ENCODE measurements at regions not wholly inside any gene's neighbourhood (a gene's known extent, or its start where the extent isn't known, plus 50 kb on each side); places are given as distances from the start of the nearest gene placed in this dataset.

GRCh38 chr2:172279813-172280212 lies 147.6 kb upstream of the ITGA6 start:
- H3K4me1 ChIP-seq = no peaks in the 10 kb centered on the region
- Mint-ChIP-seq H3K4me1 (ENCODE audit: low read depth, unreplicated experiment) (no peaks in the 10 kb centered on the region), H3K36me3 (ENCODE audit: insufficient read depth, unreplicated experiment) (no peaks in the 10 kb centered on the region), H3K4me3 (ENCODE audit: unreplicated experiment) (no peak overlapping the region), H3K27ac (ENCODE audit: unreplicated experiment) (no peak overlapping the region), H3K27me3 (ENCODE audit: insufficient read depth, unreplicated experiment) (no peaks in the 10 kb centered on the region), H3K9me3 (ENCODE audit: unreplicated experiment) (no peaks in the 10 kb centered on the region)
- DNase-seq = no peak
- BruUV-seq (replicated peaks) = no TSS peak
- POLR2A ChIA-PET = no interaction called here
- no peaks in the 10 kb centered on the region for H3K36me3 ChIP-seq (ENCODE audit: control insufficient read depth, insufficient read depth, low read length)
- H3K4me3 ChIP-seq (ENCODE audit: low read depth, low read length) = no peak overlapping the region
- CTCF ChIA-PET = no interaction called here
- H3K27me3 ChIP-seq (replicated peaks; ENCODE audit: control insufficient read depth, insufficient read depth, low read length) = no peaks in the 10 kb centered on the region
- no peak for TF ChIP-seq CTCF (IDR thresholded peaks at IDR 0.05; ENCODE audit: insufficient read depth in 1 of 2, low read depth in 1 of 2, low read length in 1 of 2, severe bottlenecking in 1 of 2, unreplicated experiment in 1 of 2)
- H3K9me3 ChIP-seq = peaks cover 6% of the 10 kb centered on the region
- intact Hi-C loops (cut with micrococcal nuclease; ENCODE audit: unreplicated experiment) = loop anchor here (5.0 kb wide), 1 partner anchor 182 kb away; no protein-coding TSS in a partner anchor

GRCh38 chr2:172280571-172281361 lies 146.6 kb upstream of the ITGA6 start:
- intact Hi-C loops (cut with micrococcal nuclease; ENCODE audit: unreplicated experiment) = loop anchor here (5.0 kb wide), 1 partner anchor 182 kb away; no protein-coding TSS in a partner anchor
- Mint-ChIP-seq H3K27me3 (ENCODE audit: insufficient read depth, unreplicated experiment) (no peaks in the 10 kb centered on the region), H3K36me3 (ENCODE audit: insufficient read depth, unreplicated experiment) (no peaks in the 10 kb centered on the region), H3K27ac (ENCODE audit: unreplicated experiment) (no peak overlapping the region), H3K4me1 (ENCODE audit: low read depth, unreplicated experiment) (no peaks in the 10 kb centered on the region), H3K9me3 (ENCODE audit: unreplicated experiment) (no peaks in the 10 kb centered on the region), H3K4me3 (ENCODE audit: unreplicated experiment) (no peak overlapping the region)
- Histone ChIP-seq H3K27me3 (replicated peaks; ENCODE audit: control insufficient read depth, insufficient read depth, low read length) (no peaks in the 10 kb centered on the region), H3K4me3 (ENCODE audit: low read depth, low read length) (no peak overlapping the region), H3K36me3 (ENCODE audit: control insufficient read depth, insufficient read depth, low read length) (no peaks in the 10 kb centered on the region), H3K4me1 (0 out of 2 replicates have a peak, but pooled peaks cover 5% of the 10 kb centered on the region), H3K9me3 (peaks cover 6% of the 10 kb centered on the region)
- DNase-seq = no peak
- BruUV-seq (replicated peaks) = no TSS peak
- ChIA-PET POLR2A (no interaction called here), CTCF (interaction anchor here (0.6 kb wide), 1 partner anchor 46 kb away, joined by 3 read pairs; no protein-coding TSS in a partner anchor)
- no peak for TF ChIP-seq CTCF (IDR thresholded peaks at IDR 0.05; ENCODE audit: insufficient read depth in 1 of 2, low read depth in 1 of 2, low read length in 1 of 2, severe bottlenecking in 1 of 2, unreplicated experiment in 1 of 2)

GRCh38 chr2:172281648-172282570 lies 145.5 kb upstream of the ITGA6 start:
- DNase-seq = no peak
- no peak overlapping the region for H3K4me3 Mint-ChIP-seq (ENCODE audit: unreplicated experiment)
- H3K27ac Mint-ChIP-seq (ENCODE audit: unreplicated experiment) = no peak overlapping the region
- no peak overlapping the region for H3K4me3 ChIP-seq (ENCODE audit: low read depth, low read length)
- no peaks in the 10 kb centered on the region for H3K27me3 ChIP-seq (replicated peaks; ENCODE audit: control insufficient read depth, insufficient read depth, low read length)
- no peaks in the 10 kb centered on the region for H3K27me3 Mint-ChIP-seq (ENCODE audit: insufficient read depth, unreplicated experiment)
- ChIA-PET POLR2A (no interaction called here), CTCF (interaction anchor here (0.6 kb wide), 1 partner anchor 47 kb away, joined by 3 read pairs; no protein-coding TSS in a partner anchor)
- H3K36me3 ChIP-seq (ENCODE audit: control insufficient read depth, insufficient read depth, low read length) = no peaks in the 10 kb centered on the region
- BruUV-seq (replicated peaks) = no TSS peak
- intact Hi-C loops (cut with micrococcal nuclease; ENCODE audit: unreplicated experiment) = loop anchor here (5.0 kb wide), 1 partner anchor 180 kb away; no protein-coding TSS in a partner anchor
- H3K9me3 Mint-ChIP-seq (ENCODE audit: unreplicated experiment) = no peaks in the 10 kb centered on the region
- no peaks in the 10 kb centered on the region for H3K4me1 Mint-ChIP-seq (ENCODE audit: low read depth, unreplicated experiment)
- peaks cover 6% of the 10 kb centered on the region for H3K9me3 ChIP-seq
- no peaks in the 10 kb centered on the region for H3K36me3 Mint-ChIP-seq (ENCODE audit: insufficient read depth, unreplicated experiment)
- TF ChIP-seq CTCF (IDR thresholded peaks at IDR 0.05; ENCODE audit: insufficient read depth in 1 of 2, low read depth in 1 of 2, low read length in 1 of 2, severe bottlenecking in 1 of 2, unreplicated experiment in 1 of 2) = no peak
- 0 out of 2 replicates have a peak, but pooled peaks cover 5% of the 10 kb centered on the region for H3K4me1 ChIP-seq
